ENCODE measurements at regions not wholly inside any gene's neighbourhood (a gene's known extent, or its start where the extent isn't known, plus 50 kb on each side); places are given as distances from the start of the nearest gene placed in this dataset.

- no peaks in the 10 kb centered on the region for H3K79me2 ChIP-seq (ENCODE audit: control insufficient read depth, insufficient read depth, low read length)
- ATAC-seq (no peak), FAIRE-seq (no peak), DNase-seq (ENCODE audit: low read depth, low spot score) (no peak)
- ChIA-PET CTCF (no interaction called here), RAD21 (ENCODE audit: unreplicated experiment) (no interaction called here), POLR2A (no interaction called here), SMC1A (ENCODE audit: uncharacterized antibody, unreplicated experiment) (interaction anchor here (1.0 to 1.9 kb wide), 2 partner anchors 10 to 11 kb away, joined by 5 to 7 read pairs; no protein-coding TSS in a partner anchor)
- H3K9ac ChIP-seq (ENCODE audit: control insufficient read depth, insufficient read depth, low read length), result no peak overlapping the region
- no peak overlapping the region for H2AFZ ChIP-seq (ENCODE audit: control insufficient read depth, low read depth, low read length)
- H3K27me3 ChIP-seq (replicated peaks in 1 of 2; ENCODE audit: control insufficient read depth in 2 of 2, insufficient read depth in 2 of 2, low read length in 1 of 2), result peaks cover 0 to 2% of the 10 kb centered on the region in 2 experiments; a peak in 2 of 4 replicates
- H3K4me2 ChIP-seq (ENCODE audit: control insufficient read depth, insufficient read depth), result no peak overlapping the region
- H3K4me1 ChIP-seq (ENCODE audit: control insufficient read depth, insufficient read depth, low read length), result no peaks in the 10 kb centered on the region
- no peak overlapping the region for H3K4me3 ChIP-seq
- no peaks in the 10 kb centered on the region for H3K9me3 ChIP-seq (replicated peaks; ENCODE audit: control insufficient read depth, insufficient read depth, low read length)
- 0% methylated on average over 1 of the region's 1 CpG for WGBS (ENCODE audit: insufficient coverage, insufficient replicate concordance, low lambda C conversion rate, missing lambda C conversion rate)
- intact Hi-C loops (cut with micrococcal nuclease; ENCODE audit: unreplicated experiment) (no loop called here), in situ Hi-C loops (cut with MboI) (no loop called here)
- BruUV-seq (replicated peaks), result no TSS peak
- no peak for TF ChIP-seq YY1 (IDR thresholded peaks at IDR 0.05; ENCODE audit: low read depth, low read length)
- no peak for TF ChIP-seq PAX8 (IDR thresholded peaks at IDR 0.05)
- TF ChIP-seq BCLAF1 (IDR thresholded peaks at IDR 0.05), result no peak
- no peaks in the 10 kb centered on the region for H3K36me3 ChIP-seq (ENCODE audit: control insufficient read depth in 2 of 2, insufficient read depth in 2 of 2, low read length in 1 of 2)
- no peak overlapping the region for H3K27ac ChIP-seq (ENCODE audit: control insufficient read depth, insufficient read depth)
- H4K20me1 ChIP-seq (ENCODE audit: control insufficient read depth, insufficient read depth), result no peaks in the 10 kb centered on the region
Observed at GRCh38 chr5:158303883-158304282, 444.9 kb upstream of the CLINT1 start.

GRCh38 chr5:158303275-158303674 lies 444.3 kb upstream of the CLINT1 start:
- ChIA-PET CTCF (no interaction called here), RAD21 (ENCODE audit: unreplicated experiment) (no interaction called here), SMC1A (ENCODE audit: uncharacterized antibody, unreplicated experiment) (interaction anchor here (0.8 to 1.9 kb wide), 3 partner anchors 10 to 43 kb away, joined by 5 to 7 read pairs (median 5); no protein-coding TSS in a partner anchor), POLR2A (no interaction called here)
- Histone ChIP-seq H3K27ac (ENCODE audit: control insufficient read depth, insufficient read depth) (no peak overlapping the region), H3K4me1 (ENCODE audit: control insufficient read depth, insufficient read depth, low read length) (no peaks in the 10 kb centered on the region), H3K9me3 (replicated peaks; ENCODE audit: control insufficient read depth, insufficient read depth, low read length) (no peaks in the 10 kb centered on the region), H3K9ac (ENCODE audit: control insufficient read depth, insufficient read depth, low read length) (no peak overlapping the region), H3K4me2 (ENCODE audit: control insufficient read depth, insufficient read depth) (no peak overlapping the region), H3K36me3 (ENCODE audit: control insufficient read depth in 2 of 2, insufficient read depth in 2 of 2, low read length in 1 of 2) (no peaks in the 10 kb centered on the region), H3K27me3 (replicated peaks in 1 of 2; ENCODE audit: control insufficient read depth in 2 of 2, insufficient read depth in 2 of 2, low read length in 1 of 2) (no peaks in the 10 kb centered on the region; a peak in 1 of 4 replicates), H2AFZ (ENCODE audit: control insufficient read depth, low read depth, low read length) (no peak overlapping the region), H3K79me2 (ENCODE audit: control insufficient read depth, insufficient read depth, low read length) (no peaks in the 10 kb centered on the region), H3K4me3 (no peak overlapping the region), H4K20me1 (ENCODE audit: control insufficient read depth, insufficient read depth) (no peaks in the 10 kb centered on the region)
- in situ Hi-C loops (cut with MboI), result no loop called here
- DNase-seq (ENCODE audit: low read depth, low spot score) (no peak), FAIRE-seq (no peak), ATAC-seq (no peak)
- 0% methylated on average over 3 of the region's 3 CpGs for WGBS (ENCODE audit: insufficient coverage, insufficient replicate concordance, low lambda C conversion rate, missing lambda C conversion rate)
- intact Hi-C loops (cut with micrococcal nuclease; ENCODE audit: unreplicated experiment), result no loop called here
- BruUV-seq (replicated peaks), result no TSS peak
- TF ChIP-seq STAT3 (IDR thresholded peaks at IDR 0.05; ENCODE audit: low read depth, low read length), result no peak
- TF ChIP-seq SREBF1 (IDR thresholded peaks at IDR 0.05; ENCODE audit: low read length), result no peak
- no peak for TF ChIP-seq CREB1 (IDR thresholded peaks at IDR 0.05; ENCODE audit: low read depth)
- no peak for TF ChIP-seq IKZF2 (IDR thresholded peaks at IDR 0.05)
- no peak for TF ChIP-seq NR2C2 (IDR thresholded peaks at IDR 0.05; ENCODE audit: borderline replicate concordance, control insufficient read depth, insufficient read length, low read depth)
- TF ChIP-seq JUND (IDR thresholded peaks at IDR 0.05; ENCODE audit: low read depth, low read length), result no peak
- TF ChIP-seq TAF1 (IDR thresholded peaks at IDR 0.05; ENCODE audit: borderline replicate concordance, low read depth, low read length), result no peak
- TF ChIP-seq JUNB (IDR thresholded peaks at IDR 0.05), result no peak
- no peak for TF ChIP-seq ZNF217 (IDR thresholded peaks at IDR 0.05)
- TF ChIP-seq CTCF (IDR thresholded peaks at IDR 0.05 in 2 of 3, conservative IDR thresholded peaks at IDR 0.05 in 1 of 3; ENCODE audit: control insufficient read depth in 2 of 3, extremely low read depth in 1 of 3, insufficient read depth in 1 of 3, low read depth in 3 of 3, low read length in 3 of 3), result no peak
- TF ChIP-seq ATF7 (IDR thresholded peaks at IDR 0.05; ENCODE audit: low read depth), result no peak
